Adipocyte (in vitro differentiated cells): ENCODE measurements at regions not wholly inside any gene's neighbourhood (a gene's known extent, or its start where the extent isn't known, plus 50 kb on each side); places are given as distances from the start of the nearest gene placed in this dataset.

Source experiments
- DNase-seq: peaks from one replicate; pipeline ENCODE4 v3.0.0-alpha.2; 2015; ENCODE audit warnings: low read depth
- H3K27me3 ChIP-seq: replicated peaks from 2 replicates; pipeline ENCODE4 v1.7.0; 2013; ENCODE audit warnings: mild to moderate bottlenecking, low read length, moderate library complexity; ENCODE audit not compliant: control insufficient read depth, insufficient read depth
- H3K36me3 ChIP-seq: 2 replicates; pipeline ENCODE4 v1.7.0; 2013; ENCODE audit warnings: low read length, mild to moderate bottlenecking, moderate library complexity; ENCODE audit not compliant: control insufficient read depth, insufficient read depth, severe bottlenecking
- H3K4me1 ChIP-seq: 2 replicates; pipeline ENCODE4 v1.7.0; 2013; ENCODE audit warnings: mild to moderate bottlenecking, low read length, moderate library complexity; ENCODE audit not compliant: control insufficient read depth, insufficient read depth
- H3K4me3 ChIP-seq: 2 replicates; pipeline ENCODE4 v1.7.0; 2013; ENCODE audit warnings: mild to moderate bottlenecking, low read length, moderate library complexity
- H3K9ac ChIP-seq: 2 replicates; pipeline ENCODE4 v1.7.0; 2013; ENCODE audit warnings: mild to moderate bottlenecking, low read length, moderate library complexity
- H3K9me3 ChIP-seq: 2 replicates; pipeline ENCODE4 v1.7.0; 2013; ENCODE audit warnings: mild to moderate bottlenecking, low read length, moderate library complexity; ENCODE audit not compliant: control insufficient read depth

- Histone ChIP-seq H3K9ac (no peak overlapping the region), H3K36me3 (no peaks in the 10 kb centered on the region), H3K27me3 (peaks cover 41% of the 10 kb centered on the region), H3K4me3 (no peak overlapping the region), H3K4me1 (no peaks in the 10 kb centered on the region), H3K9me3 (peaks cover 6% of the 10 kb centered on the region)
- DNase-seq = no peak
Measured at GRCh38 chr14:93870377-93870776, 56.8 kb upstream of the FAM181A start.

- no peak for DNase-seq
- peaks cover 43% of the 10 kb centered on the region for H3K27me3 ChIP-seq
- H3K9ac ChIP-seq = no peak overlapping the region
- H3K4me1 ChIP-seq = no peaks in the 10 kb centered on the region
- H3K36me3 ChIP-seq = no peaks in the 10 kb centered on the region
- peaks cover 6% of the 10 kb centered on the region for H3K9me3 ChIP-seq
- H3K4me3 ChIP-seq = no peak overlapping the region
Measured at GRCh38 chr14:93869427-93869826, 57.7 kb upstream of the FAM181A start.

DNA sequence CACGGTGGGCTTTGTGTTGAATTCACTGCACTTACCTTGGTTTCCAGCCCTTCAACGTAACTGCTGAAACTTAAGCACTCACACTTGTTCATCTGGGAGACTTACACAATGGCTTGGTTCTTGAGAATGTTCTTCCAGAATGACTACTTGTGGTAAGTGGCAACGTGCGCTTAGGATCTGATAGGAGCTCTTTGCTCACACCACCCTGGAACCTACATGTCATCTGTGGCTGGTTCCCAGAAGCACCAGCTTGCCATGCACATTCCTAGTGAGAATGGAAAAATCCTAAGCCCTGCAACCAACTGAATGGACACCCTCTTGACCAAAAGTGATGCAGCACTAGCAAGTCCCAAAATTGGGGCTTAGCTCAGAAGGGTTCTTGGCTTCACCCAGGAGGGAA is 59.0 kb upstream of the FAM181A start:
- Histone ChIP-seq H3K36me3 (no peaks in the 10 kb centered on the region), H3K9me3 (peaks cover 6% of the 10 kb centered on the region), H3K27me3 (peaks cover 46% of the 10 kb centered on the region), H3K9ac (no peak overlapping the region), H3K4me1 (no peaks in the 10 kb centered on the region), H3K4me3 (no peak overlapping the region)
- DNase-seq = no peak

- Histone ChIP-seq H3K36me3 (no peaks in the 10 kb centered on the region), H3K27me3 (peaks cover 69% of the 10 kb centered on the region), H3K4me3 (no peak overlapping the region), H3K9me3 (no peaks in the 10 kb centered on the region), H3K9ac (no peak overlapping the region), H3K4me1 (no peaks in the 10 kb centered on the region)
- no peak for DNase-seq
Measured at GRCh38 chr14:93862265-93862664, 64.9 kb upstream of the FAM181A start.

GRCh38 chr14:93861836-93862235 is 65.3 kb upstream of the FAM181A start:
- DNase-seq = no peak
- no peaks in the 10 kb centered on the region for H3K9me3 ChIP-seq
- H3K36me3 ChIP-seq = no peaks in the 10 kb centered on the region
- H3K4me3 ChIP-seq = no peak overlapping the region
- no peaks in the 10 kb centered on the region for H3K4me1 ChIP-seq
- peaks cover 74% of the 10 kb centered on the region for H3K27me3 ChIP-seq
- no peak overlapping the region for H3K9ac ChIP-seq

GRCh38 chr14:93859957-93860356 is 67.2 kb upstream of the FAM181A start:
- H3K27me3 ChIP-seq = peaks cover 72% of the 10 kb centered on the region
- no peaks in the 10 kb centered on the region for H3K36me3 ChIP-seq
- H3K9ac ChIP-seq = no peak overlapping the region
- no peaks in the 10 kb centered on the region for H3K9me3 ChIP-seq
- no peak overlapping the region for H3K4me3 ChIP-seq
- H3K4me1 ChIP-seq = no peaks in the 10 kb centered on the region
- peak; percentile 9 for DNase-seq

DNA sequence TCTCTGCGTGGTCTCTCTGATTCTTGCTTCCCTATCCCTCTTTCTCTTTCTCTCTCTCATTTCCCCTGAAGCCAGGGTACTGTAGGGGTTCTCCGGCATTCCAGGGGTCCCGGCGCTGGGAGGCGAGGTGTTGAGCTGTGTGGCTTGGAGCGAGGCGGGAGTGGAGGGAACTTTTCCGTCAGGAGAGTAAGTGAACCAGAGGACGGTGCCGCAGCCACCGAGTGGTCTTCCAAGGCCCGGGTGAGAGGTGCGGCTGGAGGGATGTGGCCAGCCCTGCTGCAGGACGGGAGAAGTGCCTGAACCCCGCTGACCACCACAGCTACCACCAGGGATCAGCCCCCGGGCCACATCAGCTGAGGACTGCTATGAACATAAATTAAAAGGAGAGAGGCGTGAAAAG is 68.2 kb upstream of the FAM181A start:
- H3K9ac ChIP-seq = no peak overlapping the region
- H3K4me3 ChIP-seq = no peak overlapping the region
- DNase-seq = no peak
- H3K36me3 ChIP-seq = no peaks in the 10 kb centered on the region
- peaks cover 71% of the 10 kb centered on the region for H3K27me3 ChIP-seq
- no peaks in the 10 kb centered on the region for H3K9me3 ChIP-seq
- no peaks in the 10 kb centered on the region for H3K4me1 ChIP-seq

DNA sequence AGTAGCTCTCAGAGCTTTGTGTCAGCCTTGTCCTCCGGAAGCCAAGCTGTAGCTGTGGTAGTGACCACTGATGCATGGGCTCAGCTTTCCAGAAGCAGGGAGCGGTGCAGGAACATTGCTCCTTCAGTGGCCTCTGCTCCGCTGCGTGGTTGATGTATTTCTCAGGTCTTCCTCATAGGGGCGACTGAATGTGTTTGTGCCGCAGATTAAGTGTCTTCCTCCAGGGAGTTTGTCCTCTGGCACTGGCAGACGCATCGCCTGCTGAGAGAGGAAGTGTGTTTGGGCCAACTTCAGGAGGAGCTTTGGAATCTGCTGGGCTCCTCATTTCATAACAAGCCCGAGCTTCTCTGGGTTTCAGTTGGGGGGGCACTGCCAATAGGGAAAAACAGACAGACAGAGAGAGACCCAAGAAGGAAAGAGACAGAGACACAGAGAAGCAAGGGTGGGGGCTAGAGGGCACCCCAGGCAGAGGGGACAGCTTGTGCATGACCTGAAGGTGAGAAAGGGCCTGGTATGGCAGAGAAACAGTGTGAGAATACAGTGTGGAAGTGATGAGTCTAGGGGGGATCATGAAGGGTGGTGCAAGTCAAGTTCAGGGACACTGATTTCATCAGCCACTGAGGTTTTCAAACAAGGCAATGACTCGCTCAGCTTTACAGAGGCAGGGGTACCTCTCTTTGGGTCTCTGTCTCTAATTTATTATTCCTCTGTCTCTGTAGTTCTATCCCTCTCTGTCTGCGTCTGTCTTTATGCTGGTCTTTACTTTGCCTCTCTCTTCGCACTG is 69.4 kb upstream of the PRIMA1 start:
- no peak overlapping the region for H3K4me3 ChIP-seq
- DNase-seq = peak; percentile 4
- H3K36me3 ChIP-seq = no peaks in the 10 kb centered on the region
- H3K27me3 ChIP-seq = peaks cover 73% of the 10 kb centered on the region
- no peak overlapping the region for H3K9ac ChIP-seq
- H3K9me3 ChIP-seq = no peaks in the 10 kb centered on the region
- H3K4me1 ChIP-seq = no peaks in the 10 kb centered on the region

DNA sequence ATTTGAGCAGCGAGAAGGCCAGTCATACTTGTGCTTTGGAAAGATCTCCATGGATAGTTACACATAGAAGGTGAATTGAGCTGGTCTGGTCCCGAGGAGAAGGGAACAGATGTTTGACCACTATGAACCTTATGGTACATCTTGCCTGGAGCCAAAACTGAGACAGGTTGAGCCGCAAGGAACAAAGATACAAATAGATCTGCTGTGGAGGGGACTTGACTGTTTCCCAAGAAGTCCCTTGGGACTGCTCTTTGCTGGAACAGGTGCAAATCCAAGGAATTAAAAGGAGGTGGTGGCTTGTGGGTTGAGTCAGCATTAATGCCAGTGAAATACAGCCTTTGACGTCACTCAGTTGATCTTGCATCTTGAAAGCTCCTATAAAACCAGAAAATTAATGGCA is 68.8 kb upstream of the PRIMA1 start:
- Histone ChIP-seq H3K4me1 (no peaks in the 10 kb centered on the region), H3K4me3 (no peak overlapping the region), H3K9ac (no peak overlapping the region), H3K36me3 (no peaks in the 10 kb centered on the region), H3K9me3 (no peaks in the 10 kb centered on the region), H3K27me3 (peaks cover 72% of the 10 kb centered on the region)
- DNase-seq = no peak

DNA sequence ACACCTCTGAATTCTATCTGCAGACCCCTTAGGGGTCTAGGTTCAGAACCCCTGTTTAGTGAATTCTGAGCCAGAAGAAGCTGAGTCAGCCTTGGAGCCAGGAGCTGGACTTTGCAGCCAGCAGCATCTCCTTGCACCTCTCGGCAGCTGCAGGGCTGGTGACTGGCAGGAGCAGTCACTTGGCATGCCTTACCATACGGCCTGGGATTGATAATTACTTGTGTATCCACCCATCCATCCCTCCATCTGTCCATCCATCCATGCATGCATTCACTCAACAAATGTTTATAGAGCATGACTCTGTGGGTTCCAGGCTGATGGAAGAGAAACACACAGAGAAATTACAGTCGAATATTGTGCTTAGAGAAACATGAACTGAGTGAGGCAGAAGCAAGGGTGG is 67.5 kb upstream of the PRIMA1 start:
- H3K4me1 ChIP-seq = no peaks in the 10 kb centered on the region
- H3K27me3 ChIP-seq = peaks cover 64% of the 10 kb centered on the region
- no peaks in the 10 kb centered on the region for H3K36me3 ChIP-seq
- no peak for DNase-seq
- H3K9me3 ChIP-seq = no peaks in the 10 kb centered on the region
- H3K9ac ChIP-seq = no peak overlapping the region
- no peak overlapping the region for H3K4me3 ChIP-seq

GRCh38 chr14:93847473-93847872 is 59.2 kb upstream of the PRIMA1 start:
- Histone ChIP-seq H3K4me1 (no peaks in the 10 kb centered on the region), H3K36me3 (no peaks in the 10 kb centered on the region), H3K9me3 (peaks cover 10% of the 10 kb centered on the region), H3K27me3 (peaks cover 28% of the 10 kb centered on the region), H3K9ac (no peak overlapping the region), H3K4me3 (no peak overlapping the region)
- no peak for DNase-seq

DNA sequence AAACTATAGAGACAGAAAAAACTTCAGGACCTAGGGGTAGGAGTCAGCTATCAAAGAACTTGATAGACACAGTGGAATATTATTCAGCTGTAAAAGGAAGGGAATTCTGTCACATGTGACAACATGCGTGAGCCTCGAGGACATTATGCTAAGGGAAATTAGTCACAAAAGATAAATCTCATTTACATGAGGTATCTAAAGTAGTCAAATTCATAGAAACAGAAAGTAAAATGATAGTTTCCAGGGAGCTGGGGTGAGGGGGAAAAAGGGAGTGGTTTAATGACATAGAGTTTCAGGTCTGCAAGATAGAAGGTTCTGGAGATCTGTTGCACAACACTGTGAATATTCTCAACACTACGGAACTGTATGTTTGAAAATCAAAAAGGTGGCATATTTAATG is 50.0 kb upstream of the PRIMA1 start:
- no peak for DNase-seq

More for the DNA sequence above, 50.0 kb upstream of the PRIMA1 start:
- Histone ChIP-seq H3K36me3 (no peaks in the 10 kb centered on the region), H3K27me3 (peaks cover 25% of the 10 kb centered on the region), H3K9me3 (no peaks in the 10 kb centered on the region), H3K4me1 (no peaks in the 10 kb centered on the region), H3K4me3 (no peak overlapping the region), H3K9ac (no peak overlapping the region)
